ENCODE measurements at regions not wholly inside any gene's neighbourhood (a gene's known extent, or its start where the extent isn't known, plus 50 kb on each side); places are given as distances from the start of the nearest gene placed in this dataset.
A peak's percentile ranks its signal among the peaks of the same experiment; 100 is the strongest.

GRCh38 chr15:38877471-38877870 is 312.9 kb upstream of the RASGRP1 start (continued):
- TF ChIP-seq CTCF (IDR thresholded peaks at IDR 0.05) = no peak
- TF ChIP-seq REST (IDR thresholded peaks at IDR 0.05; ENCODE audit: low read depth, low read length) = no peak
- no peak for TF ChIP-seq NFIC (IDR thresholded peaks at IDR 0.05; ENCODE audit: borderline replicate concordance)
- no peak for TF ChIP-seq GABPA (IDR thresholded peaks at IDR 0.05; ENCODE audit: low read depth)
- TF ChIP-seq ZBTB33 (IDR thresholded peaks at IDR 0.05; ENCODE audit: borderline replicate concordance, low read depth) = no peak
- TF ChIP-seq RCOR1 (IDR thresholded peaks at IDR 0.05; ENCODE audit: low read length) = peak; percentile 88

GRCh38 chr15:38878026-38878425 is 313.4 kb upstream of the RASGRP1 start:
- POLR2A ChIA-PET = no interaction called here
- Histone ChIP-seq H3K27me3 (ENCODE audit: insufficient read depth) (no peaks in the 10 kb centered on the region), H3K79me2 (ENCODE audit: insufficient read depth) (no peaks in the 10 kb centered on the region), H3K27ac (ENCODE audit: low read depth in 2 of 2, low read length in 1 of 2) (peak overlapping the region in 1 of 2 experiments; percentile 92; a peak in 2 of 4 replicates), H3K4me1 (ENCODE audit: control insufficient read depth in 1 of 2, insufficient read depth in 2 of 2, low read depth in 1 of 2, low read length in 1 of 2) (peaks cover 23 to 33% of the 10 kb centered on the region in 2 experiments; a peak in 3 of 4 replicates), H3K9me2 (no peaks in the 10 kb centered on the region), H3K9ac (no peak overlapping the region), H4K20me1 (ENCODE audit: insufficient read depth) (no peaks in the 10 kb centered on the region), H3K36me3 (replicated peaks in 1 of 2; ENCODE audit: control insufficient read depth in 1 of 2, insufficient read depth in 2 of 2, low read length in 1 of 2) (no peaks in the 10 kb centered on the region), H2AFZ (ENCODE audit: low read depth) (no peak overlapping the region), H3K4me3 (ENCODE audit: low read depth in 2 of 2, low read length in 1 of 2) (no peak overlapping the region), H3F3A (replicated peaks; ENCODE audit: insufficient read depth) (peaks cover 10% of the 10 kb centered on the region), H3K4me2 (no peak overlapping the region), H3K9me3 (no peaks in the 10 kb centered on the region)
- CTCF ChIA-PET = no interaction called here
- TF ChIP-seq NFIC (IDR thresholded peaks at IDR 0.05; ENCODE audit: borderline replicate concordance) (no peak), POLR2AphosphoS5 (IDR thresholded peaks at IDR 0.05; ENCODE audit: low read depth, low read length) (no peak), SMC3 (IDR thresholded peaks at IDR 0.05; ENCODE audit: low read depth, low read length) (no peak), FOXJ3 (CRISPR knock-in tag; IDR thresholded peaks at IDR 0.05) (no peak), USF2 (IDR thresholded peaks at IDR 0.05; ENCODE audit: borderline replicate concordance, low read depth, low read length) (no peak), SIN3A (IDR thresholded peaks at IDR 0.05; ENCODE audit: borderline replicate concordance, low read depth, low read length) (no peak), EP300 (IDR thresholded peaks at IDR 0.05; ENCODE audit: borderline replicate concordance in 1 of 2, low read depth in 1 of 2, low read length in 1 of 2) (no peak), TCF12 (IDR thresholded peaks at IDR 0.05) (no peak), IRF3 (IDR thresholded peaks at IDR 0.05; ENCODE audit: low read depth, low read length) (no peak), TAF1 (IDR thresholded peaks at IDR 0.05; ENCODE audit: borderline replicate concordance, low read depth, low read length) (no peak), EZH2phosphoT487 (IDR thresholded peaks at IDR 0.05; ENCODE audit: borderline replicate concordance, low read depth) (no peak), RCOR1 (IDR thresholded peaks at IDR 0.05; ENCODE audit: low read length) (no peak)
- no peak for DNase-seq

Measured in SK-N-SH (cell line).